GM23248 (cell line): ENCODE measurements at regions not wholly inside any gene's neighbourhood (a gene's known extent, or its start where the extent isn't known, plus 50 kb on each side); places are given as distances from the start of the nearest gene placed in this dataset.

Source experiments
- DNase-seq: peaks from one replicate; pipeline ENCODE4 v3.0.0-alpha.2; 2015
- H2AFZ ChIP-seq: fragments of 200-600 bp; sonication (generic); 2 replicates; pipeline ENCODE4 v1.6.1; 2016; ENCODE audit warnings: antibody characterized with exemption
- H3F3A ChIP-seq: fragments of 200-600 bp; sonication (generic); 2 replicates; pipeline ENCODE4 v1.6.1; 2016; ENCODE audit warnings: mild to moderate bottlenecking, antibody characterized with exemption, mixed run types; ENCODE audit not compliant: insufficient read depth
- H3K27ac ChIP-seq: fragments of 200-600 bp; sonication (generic); 2 replicates; pipeline ENCODE4 v1.5.1; 2016; ENCODE audit warnings: mild to moderate bottlenecking
- H3K27me3 ChIP-seq: fragments of 200-600 bp; sonication (generic); replicated peaks from 2 replicates; pipeline ENCODE4 v1.6.1; 2016; ENCODE audit warnings: mild to moderate bottlenecking; ENCODE audit not compliant: insufficient read depth
- H3K36me3 ChIP-seq: fragments of 200-600 bp; sonication (generic); 2 replicates; pipeline ENCODE4 v1.6.1; 2016; ENCODE audit warnings: low read depth, mild to moderate bottlenecking
- H3K4me1 ChIP-seq: fragments of 200-600 bp; sonication (generic); 2 replicates; pipeline ENCODE4 v1.6.1; 2016; ENCODE audit warnings: mild to moderate bottlenecking; ENCODE audit not compliant: insufficient read depth
- H3K4me2 ChIP-seq: fragments of 200-600 bp; sonication (generic); one replicate; pipeline ENCODE4 v1.6.1; 2016; ENCODE audit warnings: mild to moderate bottlenecking; ENCODE audit not compliant: unreplicated experiment
- H3K4me3 ChIP-seq: fragments of 200-600 bp; sonication (generic); 2 replicates; pipeline ENCODE4 v1.5.1; 2016; ENCODE audit warnings: mild to moderate bottlenecking
- H3K79me2 ChIP-seq: fragments of 200-600 bp; sonication (generic); 2 replicates; pipeline ENCODE4 v1.6.1; 2016; ENCODE audit warnings: mild to moderate bottlenecking; ENCODE audit not compliant: insufficient read depth
- H3K9ac ChIP-seq: fragments of 200-600 bp; sonication (generic); 2 replicates; pipeline ENCODE4 v1.6.1; 2016; ENCODE audit warnings: mild to moderate bottlenecking
- H3K9me2 ChIP-seq: fragments of 200-600 bp; sonication (generic); 2 replicates; pipeline ENCODE4 v1.6.1; 2016; ENCODE audit warnings: mixed run types, mild to moderate bottlenecking, moderate library complexity; ENCODE audit not compliant: insufficient read depth
- H3K9me3 ChIP-seq: fragments of 200-600 bp; sonication (generic); one replicate; pipeline ENCODE4 v1.6.1; 2017; ENCODE audit warnings: low read depth
- H4K20me1 ChIP-seq: fragments of 200-600 bp; sonication (generic); 2 replicates; pipeline ENCODE4 v1.6.0; 2016; ENCODE audit not compliant: insufficient read depth
- EZH2 ChIP-seq: fragments of 200-600 bp; sonication (generic); IDR thresholded peaks from 2 replicates; pipeline ENCODE4 v1.6.1; 2018; ENCODE audit warnings: antibody characterized with exemption, mild to moderate bottlenecking; ENCODE audit not compliant: insufficient read depth, poor library complexity, severe bottlenecking
- EZH2phosphoT487 ChIP-seq: fragments of 200-600 bp; sonication (generic); IDR thresholded peaks from 2 replicates; pipeline ENCODE4 v1.6.1; 2018; ENCODE audit warnings: antibody characterized with exemption, moderate library complexity, mild to moderate bottlenecking, low read depth; ENCODE audit not compliant: insufficient read depth
- WGBS, 2 experiments: methylation state at CpG; one replicate each; pipeline ENCODE4 v1.1.6; 2015 to 2017; ENCODE audit warnings: low lambda C conversion rate in 2 of 2, low coverage in 1 of 2; ENCODE audit errors: missing lambda C conversion rate in 2 of 2; 5-methylcytosine and 5-hydroxymethylcytosine counted together
- in situ Hi-C: fragments of 300-500 bp; cut with MboI; formaldehyde crosslinking; loops from 2 replicates; pipeline ENCODE4 v1.15.0; 2020

DNA sequence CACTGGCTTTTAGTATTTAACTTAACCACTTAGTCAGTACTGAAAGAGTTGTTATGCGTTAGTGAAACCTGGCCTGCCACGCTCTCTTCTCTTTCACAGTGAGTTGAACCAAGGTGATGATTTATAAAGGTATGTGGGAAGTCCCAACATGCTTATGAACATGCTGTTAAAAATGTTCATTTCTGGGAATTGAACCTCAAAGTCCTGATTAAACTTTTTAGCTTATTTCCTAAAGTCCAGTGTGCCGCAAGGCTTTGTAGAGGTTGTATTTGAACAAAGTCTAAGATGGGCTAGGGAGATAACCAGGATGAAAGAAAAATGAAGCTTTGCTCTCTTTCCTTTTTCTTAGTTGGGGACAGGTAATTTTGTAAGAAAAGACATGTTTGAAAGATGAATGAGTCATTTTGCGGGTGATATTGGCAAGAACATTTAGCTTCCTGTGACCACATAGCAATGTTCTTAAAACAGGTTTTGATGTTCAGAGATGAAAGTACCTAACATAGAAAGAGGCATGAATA is 270.3 kb downstream of the DTHD1 start:
- H3K4me3 ChIP-seq = no peak overlapping the region
- no peaks in the 10 kb centered on the region for H3K79me2 ChIP-seq
- in situ Hi-C loops = no loop called here
- H3K4me1 ChIP-seq = no peaks in the 10 kb centered on the region
- H3K9me3 ChIP-seq = no peaks in the 10 kb centered on the region
- no peaks in the 10 kb centered on the region for H3K9me2 ChIP-seq
- no peaks in the 10 kb centered on the region for H4K20me1 ChIP-seq
- no peak overlapping the region for H2AFZ ChIP-seq
- H3K9ac ChIP-seq = no peak overlapping the region
- no peak overlapping the region for H3K4me2 ChIP-seq
- TF ChIP-seq EZH2phosphoT487 = no peak
- no peak for TF ChIP-seq EZH2
- H3K27ac ChIP-seq = no peak overlapping the region
- no peaks in the 10 kb centered on the region for H3F3A ChIP-seq
- no peaks in the 10 kb centered on the region for H3K36me3 ChIP-seq
- no peak for DNase-seq
- 6 to 7% methylated on average over 4 of the region's 4 CpGs for WGBS, 2 experiments
- H3K27me3 ChIP-seq = no peaks in the 10 kb centered on the region

DNA sequence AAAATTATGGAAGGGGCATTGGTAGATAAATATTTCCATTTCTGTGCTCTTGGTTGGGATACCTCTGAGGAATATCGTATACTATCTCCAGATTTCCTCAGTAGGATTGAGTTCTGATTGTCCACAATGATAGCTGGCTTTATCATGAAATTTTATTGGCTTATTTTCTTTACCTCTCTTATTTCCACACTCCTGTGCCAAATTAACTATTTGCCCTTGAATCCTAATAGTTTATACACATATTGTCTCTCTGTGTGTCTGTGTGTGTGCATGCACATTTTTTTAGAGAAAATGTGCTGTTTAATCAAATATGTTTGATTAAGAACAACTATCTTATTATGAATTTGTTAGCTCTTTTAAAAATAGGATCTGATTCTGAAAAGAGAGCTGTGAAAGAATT is 271.6 kb downstream of the DTHD1 start:
- H3K4me2 ChIP-seq = no peak overlapping the region
- in situ Hi-C loops = no loop called here
- H3K27ac ChIP-seq = no peak overlapping the region
- no peaks in the 10 kb centered on the region for H3F3A ChIP-seq
- H4K20me1 ChIP-seq = no peaks in the 10 kb centered on the region
- WGBS, 2 experiments = 22 to 26% methylated on average over 1 of the region's 1 CpG
- H2AFZ ChIP-seq = no peak overlapping the region
- no peaks in the 10 kb centered on the region for H3K27me3 ChIP-seq
- H3K36me3 ChIP-seq = no peaks in the 10 kb centered on the region
- H3K9me2 ChIP-seq = no peaks in the 10 kb centered on the region
- no peaks in the 10 kb centered on the region for H3K79me2 ChIP-seq
- TF ChIP-seq EZH2 (no peak), EZH2phosphoT487 (no peak)
- no peaks in the 10 kb centered on the region for H3K9me3 ChIP-seq
- no peak overlapping the region for H3K9ac ChIP-seq
- no peak overlapping the region for H3K4me3 ChIP-seq
- H3K4me1 ChIP-seq = no peaks in the 10 kb centered on the region
- no peak for DNase-seq

DNA sequence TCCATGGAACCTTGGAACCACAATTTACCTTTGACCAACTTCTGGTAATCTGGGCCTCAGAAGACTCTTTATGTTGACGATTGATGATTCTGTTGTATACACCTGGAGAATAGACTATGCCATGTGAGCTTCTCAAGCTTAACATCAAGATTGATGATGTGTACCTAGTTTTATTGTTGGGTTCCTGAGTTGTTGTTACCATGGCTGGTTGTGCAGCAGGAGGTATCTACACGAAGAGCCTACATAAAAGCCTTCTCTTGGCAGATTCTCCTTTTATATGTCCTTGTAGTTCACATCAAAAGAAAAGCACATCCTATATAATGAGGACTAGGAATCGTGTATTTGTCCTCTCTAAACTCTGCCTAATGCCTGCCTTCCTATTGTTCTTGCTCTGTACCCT is 272.0 kb downstream of the DTHD1 start:
- H3K9me3 ChIP-seq = no peaks in the 10 kb centered on the region
- no peaks in the 10 kb centered on the region for H3K9me2 ChIP-seq
- H3K4me3 ChIP-seq = no peak overlapping the region
- no peaks in the 10 kb centered on the region for H4K20me1 ChIP-seq
- no peaks in the 10 kb centered on the region for H3F3A ChIP-seq
- no peak overlapping the region for H3K9ac ChIP-seq
- in situ Hi-C loops = no loop called here
- DNase-seq = no peak
- no peaks in the 10 kb centered on the region for H3K27me3 ChIP-seq
- H2AFZ ChIP-seq = no peak overlapping the region
- TF ChIP-seq EZH2 (no peak), EZH2phosphoT487 (no peak)
- H3K27ac ChIP-seq = no peak overlapping the region
- H3K4me1 ChIP-seq = no peaks in the 10 kb centered on the region
- no peaks in the 10 kb centered on the region for H3K79me2 ChIP-seq
- H3K4me2 ChIP-seq = no peak overlapping the region
- no peaks in the 10 kb centered on the region for H3K36me3 ChIP-seq
- 14 to 16% methylated on average over 3 of the region's 3 CpGs for WGBS, 2 experiments

DNA sequence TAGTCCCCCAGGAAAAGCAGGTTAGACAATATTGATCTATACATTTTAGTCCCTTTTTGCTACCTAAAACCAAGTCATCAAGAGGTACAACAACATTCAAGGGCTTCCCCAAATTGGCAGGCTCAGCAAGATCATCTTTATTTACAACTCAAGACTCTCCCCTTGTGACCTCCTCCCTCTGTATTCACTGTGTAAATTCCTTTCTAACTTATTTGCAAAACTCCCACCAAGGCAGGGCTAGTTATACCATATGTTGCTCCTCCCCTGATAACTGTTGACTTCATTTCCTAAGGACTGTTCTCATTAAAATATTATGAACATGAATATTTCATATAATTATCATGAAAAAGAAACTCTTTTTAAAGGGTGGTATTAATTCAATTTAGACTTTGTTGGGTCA is 275.6 kb downstream of the DTHD1 start:
- TF ChIP-seq EZH2 (no peak), EZH2phosphoT487 (no peak)
- H3K36me3 ChIP-seq = no peaks in the 10 kb centered on the region
- in situ Hi-C loops = no loop called here

DNA sequence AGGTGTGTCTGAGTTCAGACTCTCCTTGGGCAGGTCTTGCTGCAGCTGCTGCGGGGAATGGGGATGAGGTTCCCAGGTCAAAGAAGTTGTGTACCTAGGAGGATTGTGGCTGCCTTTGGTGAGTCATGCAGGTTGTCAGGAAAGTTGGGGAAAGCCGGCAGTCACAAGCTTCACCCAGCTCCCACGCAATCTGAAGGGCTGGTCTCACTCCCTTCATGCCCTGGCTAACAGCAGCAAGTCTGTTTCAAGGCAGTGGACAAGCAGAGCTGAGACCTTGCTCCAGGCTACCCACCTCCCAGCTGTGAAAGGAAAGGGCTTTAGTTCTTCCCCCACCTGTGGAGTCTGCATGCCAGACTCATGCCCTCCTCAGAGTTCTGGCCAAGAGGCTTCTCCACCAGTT is 287.2 kb downstream of the DTHD1 start:
- in situ Hi-C loops = no loop called here
- WGBS, 2 experiments = 21 to 25% methylated on average over 3 of the region's 3 CpGs
- TF ChIP-seq EZH2phosphoT487 (no peak), EZH2 (no peak)
- Histone ChIP-seq H3K4me1 (no peaks in the 10 kb centered on the region), H2AFZ (no peak overlapping the region), H3K27me3 (no peaks in the 10 kb centered on the region), H3K36me3 (no peaks in the 10 kb centered on the region), H3K4me3 (no peak overlapping the region), H3K79me2 (no peaks in the 10 kb centered on the region), H3K27ac (no peak overlapping the region), H4K20me1 (no peaks in the 10 kb centered on the region), H3K4me2 (no peak overlapping the region), H3K9me2 (no peaks in the 10 kb centered on the region), H3K9me3 (no peaks in the 10 kb centered on the region), H3F3A (no peaks in the 10 kb centered on the region), H3K9ac (no peak overlapping the region)
- no peak for DNase-seq

More for the DNA sequence above, 275.6 kb downstream of the DTHD1 start:
- Histone ChIP-seq H3F3A (no peaks in the 10 kb centered on the region), H3K4me1 (no peaks in the 10 kb centered on the region), H3K9me3 (no peaks in the 10 kb centered on the region), H3K27ac (no peak overlapping the region), H3K79me2 (no peaks in the 10 kb centered on the region), H3K9me2 (no peaks in the 10 kb centered on the region), H3K9ac (no peak overlapping the region), H3K4me3 (no peak overlapping the region), H4K20me1 (no peaks in the 10 kb centered on the region), H2AFZ (no peak overlapping the region), H3K27me3 (no peaks in the 10 kb centered on the region), H3K4me2 (no peak overlapping the region)
- DNase-seq = no peak
